ENCODE measurements at regions not wholly inside any gene's neighbourhood (a gene's known extent, or its start where the extent isn't known, plus 50 kb on each side); places are given as distances from the start of the nearest gene placed in this dataset.

GRCh38 chr4:85166318-85166717 lies 199.8 kb upstream of the WDFY3 start:
- Mint-ChIP-seq H3K4me1 (peaks cover 0 to 5% of the 10 kb centered on the region in 2 experiments; a peak in 1 of 4 replicates), H3K27ac (no peak overlapping the region)

More at GRCh38 chr4:85166318-85166717, 199.8 kb upstream of the WDFY3 start:
- Histone ChIP-seq H3K4ac (ENCODE audit: low read depth, low read length) (no peak overlapping the region), H2BK12ac (ENCODE audit: insufficient read length, low read depth, low read length) (no peak overlapping the region), H4K20me1 (ENCODE audit: control insufficient read depth, insufficient read depth, insufficient read length) (no peaks in the 10 kb centered on the region), H4K8ac (replicated peaks; ENCODE audit: insufficient read length, low read depth, low read length) (no peak overlapping the region), H3K56ac (ENCODE audit: insufficient read length, low read depth, low read length) (no peak overlapping the region), H3K27ac (ENCODE audit: insufficient read length, low read depth, low read length) (no peak overlapping the region), H3K23ac (ENCODE audit: insufficient read length, low read depth, low read length) (no peak overlapping the region), H2AK5ac (ENCODE audit: insufficient read length, low read length) (no peak overlapping the region), H3K27me3 (ENCODE audit: insufficient read depth, low read length) (no peaks in the 10 kb centered on the region), H3K23me2 (ENCODE audit: insufficient read length, low read depth, low read length, poor library complexity, severe bottlenecking) (no peaks in the 10 kb centered on the region), H2BK120ac (ENCODE audit: low read depth, low read length, poor library complexity, severe bottlenecking) (no peak overlapping the region), H3K79me2 (ENCODE audit: insufficient read depth, low read length) (no peaks in the 10 kb centered on the region), H3K18ac (ENCODE audit: insufficient read length, low read depth, low read length) (no peak overlapping the region), H2BK20ac (ENCODE audit: low read depth, low read length, poor library complexity, severe bottlenecking) (no peak overlapping the region), H2BK5ac (ENCODE audit: insufficient read length, low read length) (no peak overlapping the region), H3K4me2 (ENCODE audit: insufficient read depth, insufficient read length, low read length) (no peak overlapping the region), H2BK15ac (ENCODE audit: low read depth, low read length) (no peak overlapping the region), H4K5ac (ENCODE audit: insufficient read length, low read depth, low read length) (no peak overlapping the region), H3K79me1 (ENCODE audit: insufficient read depth, low read depth, low read length, poor library complexity, severe bottlenecking) (no peaks in the 10 kb centered on the region), H3K9ac (ENCODE audit: extremely low read depth, insufficient read length, low read length) (no peak overlapping the region), H3K14ac (ENCODE audit: insufficient read depth, low read length) (no peak overlapping the region), H4K91ac (ENCODE audit: insufficient read length, low read depth, low read length) (no peak overlapping the region), H2AFZ (ENCODE audit: low read length) (no peak overlapping the region), H3K4me1 (ENCODE audit: insufficient read depth, low read length) (peaks cover 2% of the 10 kb centered on the region; the same call in 1 of the 2 replicates), H3K9me3 (ENCODE audit: control insufficient read depth, low read depth, low read length) (no peaks in the 10 kb centered on the region), H3T11ph (ENCODE audit: low read length) (no peak overlapping the region)
- no peak for DNase-seq
- TF ChIP-seq, protein P1, sequence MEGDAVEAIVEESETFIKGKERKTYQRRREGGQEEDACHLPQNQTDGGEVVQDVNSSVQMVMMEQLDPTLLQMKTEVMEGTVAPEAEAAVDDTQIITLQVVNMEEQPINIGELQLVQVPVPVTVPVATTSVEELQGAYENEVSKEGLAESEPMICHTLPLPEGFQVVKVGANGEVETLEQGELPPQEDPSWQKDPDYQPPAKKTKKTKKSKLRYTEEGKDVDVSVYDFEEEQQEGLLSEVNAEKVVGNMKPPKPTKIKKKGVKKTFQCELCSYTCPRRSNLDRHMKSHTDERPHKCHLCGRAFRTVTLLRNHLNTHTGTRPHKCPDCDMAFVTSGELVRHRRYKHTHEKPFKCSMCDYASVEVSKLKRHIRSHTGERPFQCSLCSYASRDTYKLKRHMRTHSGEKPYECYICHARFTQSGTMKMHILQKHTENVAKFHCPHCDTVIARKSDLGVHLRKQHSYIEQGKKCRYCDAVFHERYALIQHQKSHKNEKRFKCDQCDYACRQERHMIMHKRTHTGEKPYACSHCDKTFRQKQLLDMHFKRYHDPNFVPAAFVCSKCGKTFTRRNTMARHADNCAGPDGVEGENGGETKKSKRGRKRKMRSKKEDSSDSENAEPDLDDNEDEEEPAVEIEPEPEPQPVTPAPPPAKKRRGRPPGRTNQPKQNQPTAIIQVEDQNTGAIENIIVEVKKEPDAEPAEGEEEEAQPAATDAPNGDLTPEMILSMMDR (conservative IDR thresholded peaks at IDR 0.05) = no peak
- Mint-ChIP-seq H3K9me3 (peaks cover 0 to 4% of the 10 kb centered on the region in 2 experiments; a peak in 3 of 5 replicates), H3K27me3 (ENCODE audit: low read depth) (no peaks in the 10 kb centered on the region; the same call in 1 of the 2 replicates), H3K4me3 (no peak overlapping the region), H3K36me3 (ENCODE audit: insufficient read depth in 1 of 3, low read depth in 3 of 3) (peaks cover 1 to 5% (median 2%) of the 10 kb centered on the region in 3 experiments; a peak in 3 of 7 replicates)
- WGBS (ENCODE audit: extremely low coverage, insufficient read length, low lambda C conversion rate) = no CpG with 5 or more reads among the region's 3 CpGs

All from H9 (cell line).